Lung (tissue), 11 donors: ENCODE measurements at regions not wholly inside any gene's neighbourhood (a gene's known extent, or its start where the extent isn't known, plus 50 kb on each side); places are given as distances from the start of the nearest gene placed in this dataset.

Experiments
- ATAC-seq: fragments of 200-7000 bp; cut with Tn5 transposase; one replicate; pipeline ENCODE4 v1.9.1; 2020; ENCODE audit warnings: moderate number of reproducible peaks; ENCODE audit not compliant: insufficient read depth, low FRiP score
- DNase-seq, 3 donors: peaks; one replicate each; pipeline ENCODE4 v3.0.0-alpha.2; 2013 to 2017
- H3K27ac ChIP-seq, 2 donors: one replicate each; pipeline ENCODE4 v1.5.1; 2013; ENCODE audit warnings: mild to moderate bottlenecking in 2 of 2, moderate library complexity in 2 of 2, control low read depth in 1 of 2, inconsistent platforms in 1 of 2, low read depth in 1 of 2, low read length in 1 of 2
- H3K27me3 ChIP-seq, 3 donors: one replicate each; pipeline ENCODE4 v1.5.1; 2013; ENCODE audit warnings: low read length in 2 of 3; ENCODE audit not compliant: control insufficient read depth in 3 of 3, insufficient read depth in 3 of 3
- H3K36me3 ChIP-seq, 4 donors: one replicate each; pipeline ENCODE4 v1.5.1; 2013; ENCODE audit warnings: low read length in 4 of 4, mild to moderate bottlenecking in 1 of 4, moderate library complexity in 1 of 4; ENCODE audit not compliant: control insufficient read depth in 4 of 4, insufficient read depth in 4 of 4
- H3K4me1 ChIP-seq, 5 donors: one replicate each; pipeline ENCODE4 v1.5.1; 2013; ENCODE audit warnings: low read length in 5 of 5, mild to moderate bottlenecking in 2 of 5, moderate library complexity in 1 of 5; ENCODE audit not compliant: control insufficient read depth in 5 of 5, insufficient read depth in 5 of 5
- H3K4me3 ChIP-seq: one replicate; pipeline ENCODE4 v1.5.1; 2013; ENCODE audit warnings: mild to moderate bottlenecking, control low read depth, moderate library complexity
- H3K9ac ChIP-seq, 2 donors: one replicate each; pipeline ENCODE4 v1.5.1; 2013; ENCODE audit warnings: low read length in 2 of 2, control low read depth in 1 of 2; ENCODE audit not compliant: insufficient read depth in 1 of 2
- H3K9me3 ChIP-seq, 4 donors: one replicate each; pipeline ENCODE4 v1.5.1; 2013; ENCODE audit warnings: low read length in 3 of 4, mild to moderate bottlenecking in 1 of 4, moderate library complexity in 1 of 4; ENCODE audit not compliant: control insufficient read depth in 4 of 4, insufficient read depth in 3 of 4
- CTCF ChIP-seq: IDR thresholded peaks from 2 replicates; pipeline ENCODE4 v1.5.1; 2012; ENCODE audit warnings: mild to moderate bottlenecking; ENCODE audit errors: control extremely low read depth, extremely low read depth
- WGBS, 2 donors: extraction: QIAGEN DNeasy Blood & Tissue Kit; methylation state at CpG; one replicate each; pipeline ENCODE4 v1.1.7; 2013; 5-methylcytosine and 5-hydroxymethylcytosine counted together
- donor health status: control.
- donor health status: control.
- donor health status: Bipolar disorder and iron deficiency.
- donor health status: healthy.
- donor health status: DM: yes; HTN: yes; CAD: no.

GRCh38 chr2:59322005-59322404 is 1080.9 kb upstream of the FANCL start:
- Histone ChIP-seq H3K9me3 (no peaks in the 10 kb centered on the region), H3K27ac (no peak overlapping the region), H3K9ac (no peak overlapping the region), H3K4me3 (no peak overlapping the region), H3K36me3 (no peaks in the 10 kb centered on the region), H3K27me3 (no peaks in the 10 kb centered on the region), H3K4me1 (no peaks in the 10 kb centered on the region)
- no peak for DNase-seq
- ATAC-seq, result no peak
- TF ChIP-seq CTCF, result no peak
- 94 to 95% methylated on average over 7 of the region's 7 CpGs for WGBS, 2 donors

- Histone ChIP-seq H3K27ac (no peak overlapping the region), H3K4me3 (no peak overlapping the region), H3K4me1 (peaks cover 0 to 6% (median 3%) of the 10 kb centered on the region in 5 donors), H3K36me3 (no peaks in the 10 kb centered on the region), H3K27me3 (peaks cover 0 to 12% (median 0%) of the 10 kb centered on the region in 3 donors), H3K9me3 (no peaks in the 10 kb centered on the region), H3K9ac (no peak overlapping the region)
- peak in 1 of 3 donors; percentile 20 for DNase-seq
- no peak for TF ChIP-seq CTCF
- WGBS, 2 donors, result 70 to 82% methylated on average over 16 of the region's 16 CpGs
- ATAC-seq, result no peak
These were observed 1073.1 kb upstream of the FANCL start for GRCh38 chr2:59314031-59314766.

DNA sequence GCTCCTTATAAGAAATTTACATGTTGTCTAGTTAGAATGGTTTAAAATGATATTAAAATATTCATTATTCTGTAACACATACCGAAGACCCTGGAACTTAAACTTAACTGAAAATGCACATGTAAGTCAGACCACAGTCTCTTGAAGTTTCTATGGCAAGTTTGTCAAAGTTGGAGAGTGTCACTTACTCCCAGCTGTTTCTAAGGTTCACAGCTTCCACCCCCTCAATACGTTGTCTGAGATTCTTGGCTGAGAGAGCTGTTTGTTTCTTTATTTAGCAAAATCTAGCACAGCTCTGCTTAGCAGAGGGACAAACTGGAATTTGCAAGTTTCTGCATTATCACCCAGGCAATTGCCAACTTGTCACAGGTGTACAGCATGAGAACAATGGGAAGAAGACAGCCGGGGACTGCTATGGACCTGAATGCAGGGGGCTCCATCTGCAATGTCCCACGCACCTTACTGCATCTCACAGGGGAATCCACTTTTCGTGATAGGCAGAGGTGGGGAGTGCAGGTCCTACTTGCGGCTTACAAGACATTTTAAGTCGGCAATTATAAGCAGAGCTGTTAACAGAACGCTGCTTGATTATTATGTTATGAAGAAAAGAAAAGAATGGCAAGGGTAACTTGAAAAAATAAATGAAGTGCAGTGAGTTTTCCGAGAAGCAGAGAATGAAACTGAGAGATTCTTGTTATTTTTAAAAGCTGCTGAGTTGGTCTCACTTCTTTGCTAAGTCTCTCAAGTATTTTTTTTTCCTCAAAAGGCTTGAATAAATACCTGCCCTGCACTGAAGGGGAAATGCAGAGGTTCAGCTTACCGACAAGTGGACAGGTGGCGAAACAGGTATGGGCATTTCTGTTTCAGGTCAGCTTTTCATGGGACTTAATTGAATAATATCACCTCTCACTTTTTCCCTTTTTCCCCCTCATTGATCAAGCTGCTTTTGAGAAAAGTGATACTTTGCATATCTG is 1072.1 kb upstream of the FANCL start:
- no peak overlapping the region for H3K9ac ChIP-seq
- no peaks in the 10 kb centered on the region for H3K9me3 ChIP-seq
- H3K27ac ChIP-seq, result no peak overlapping the region
- H3K27me3 ChIP-seq, result peaks cover 0 to 12% (median 0%) of the 10 kb centered on the region in 3 donors
- no peak overlapping the region for H3K4me3 ChIP-seq
- no peak for ATAC-seq
- DNase-seq, result peak in 2 of 3 donors; percentile 49 to 70
- peaks cover 0 to 6% (median 3%) of the 10 kb centered on the region in 5 donors for H3K4me1 ChIP-seq
- TF ChIP-seq CTCF, result no peak
- 59 to 77% methylated on average over 11 of the region's 11 CpGs for WGBS, 2 donors
- H3K36me3 ChIP-seq, result no peaks in the 10 kb centered on the region
